Uterus (tissue), 2 donors: ENCODE measurements at regions not wholly inside any gene's neighbourhood (a gene's known extent, or its start where the extent isn't known, plus 50 kb on each side); places are given as distances from the start of the nearest gene placed in this dataset.

Experiments
- CTCF ChIP-seq, 4 experiments: fragments of 200-600 bp in 2 of 4; fragments of 450-650 bp in 2 of 4; sonication (generic) in 2 of 4; IDR thresholded peaks; one replicate each; pipeline ENCODE4 v1.5.1; 2016 to 2019; ENCODE audit warnings: antibody characterized with exemption in 4 of 4, mild to moderate bottlenecking in 2 of 4, moderate library complexity in 1 of 4
- POLR2A ChIP-seq, 2 donors: fragments of 450-650 bp; IDR thresholded peaks; one replicate each; pipeline ENCODE4 v1.6.1; 2016; ENCODE audit warnings: antibody characterized with exemption in 2 of 2, mild to moderate bottlenecking in 1 of 2, moderate library complexity in 1 of 2

GRCh38 chr20:56875803-56876202 lies 246.7 kb downstream of the TFAP2C start:
- TF ChIP-seq CTCF (IDR thresholded peaks at IDR 0.05): no peak
- TF ChIP-seq POLR2A (IDR thresholded peaks at IDR 0.05): no peak
